ENCODE measurements at regions not wholly inside any gene's neighbourhood (a gene's known extent, or its start where the extent isn't known, plus 50 kb on each side); places are given as distances from the start of the nearest gene placed in this dataset.

- no TSS peak for BruUV-seq (replicated peaks)
- H3K4me1 ChIP-seq (ENCODE audit: insufficient read depth, low read length), result no peaks in the 10 kb centered on the region
- no peaks in the 10 kb centered on the region for H3K79me2 ChIP-seq (ENCODE audit: low read length)
- H3K4me2 ChIP-seq (ENCODE audit: low read length), result no peak overlapping the region
- no peaks in the 10 kb centered on the region for H3K9me3 ChIP-seq (ENCODE audit: low read length)
- no peak overlapping the region for H3K9ac ChIP-seq (ENCODE audit: low read length)
- POLR2A ChIA-PET (ENCODE audit: unreplicated experiment), result no interaction called here
- ATAC-seq, result no peak
- H2AFZ ChIP-seq (ENCODE audit: low read length), result no peak overlapping the region
- intact Hi-C loops (cut with micrococcal nuclease), result no loop called here
- H3F3A ChIP-seq (ENCODE audit: low read length, unreplicated experiment), result no peaks in the 10 kb centered on the region
- CTCF ChIA-PET, result no interaction called here
- no peak overlapping the region for H3K4me3 ChIP-seq (ENCODE audit: low read length)
- H4K20me1 ChIP-seq (ENCODE audit: low read length), result no peaks in the 10 kb centered on the region
- H3K36me3 ChIP-seq (ENCODE audit: low read depth, low read length), result no peaks in the 10 kb centered on the region
- no peak for DNase-seq
- TF ChIP-seq, protein P1, sequence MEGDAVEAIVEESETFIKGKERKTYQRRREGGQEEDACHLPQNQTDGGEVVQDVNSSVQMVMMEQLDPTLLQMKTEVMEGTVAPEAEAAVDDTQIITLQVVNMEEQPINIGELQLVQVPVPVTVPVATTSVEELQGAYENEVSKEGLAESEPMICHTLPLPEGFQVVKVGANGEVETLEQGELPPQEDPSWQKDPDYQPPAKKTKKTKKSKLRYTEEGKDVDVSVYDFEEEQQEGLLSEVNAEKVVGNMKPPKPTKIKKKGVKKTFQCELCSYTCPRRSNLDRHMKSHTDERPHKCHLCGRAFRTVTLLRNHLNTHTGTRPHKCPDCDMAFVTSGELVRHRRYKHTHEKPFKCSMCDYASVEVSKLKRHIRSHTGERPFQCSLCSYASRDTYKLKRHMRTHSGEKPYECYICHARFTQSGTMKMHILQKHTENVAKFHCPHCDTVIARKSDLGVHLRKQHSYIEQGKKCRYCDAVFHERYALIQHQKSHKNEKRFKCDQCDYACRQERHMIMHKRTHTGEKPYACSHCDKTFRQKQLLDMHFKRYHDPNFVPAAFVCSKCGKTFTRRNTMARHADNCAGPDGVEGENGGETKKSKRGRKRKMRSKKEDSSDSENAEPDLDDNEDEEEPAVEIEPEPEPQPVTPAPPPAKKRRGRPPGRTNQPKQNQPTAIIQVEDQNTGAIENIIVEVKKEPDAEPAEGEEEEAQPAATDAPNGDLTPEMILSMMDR (conservative IDR thresholded peaks at IDR 0.05; ENCODE audit: low read depth, low read length), result no peak
- TF ChIP-seq EZH2 (IDR thresholded peaks at IDR 0.05; ENCODE audit: low read length, unreplicated experiment) (no peak), EZH2phosphoT487 (IDR thresholded peaks at IDR 0.05; ENCODE audit: borderline replicate concordance, low read length) (no peak)
- no peaks in the 10 kb centered on the region for H3K9me2 ChIP-seq (replicated peaks; ENCODE audit: low read length)
- H3K27ac ChIP-seq (ENCODE audit: low read length), result no peak overlapping the region
- peaks cover 55% of the 10 kb centered on the region for H3K27me3 ChIP-seq (ENCODE audit: low read length)
These were observed 495.0 kb downstream of the BRD1 start for GRCh38 chr22:49332691-49333090.

GRCh38 chr22:49331878-49332277, 495.8 kb downstream of the BRD1 start:
- H3K4me2 ChIP-seq (ENCODE audit: low read length), result no peak overlapping the region
- intact Hi-C loops (cut with micrococcal nuclease), result no loop called here
- ChIA-PET CTCF (no interaction called here), POLR2A (ENCODE audit: unreplicated experiment) (no interaction called here)
- no peak overlapping the region for H3K9ac ChIP-seq (ENCODE audit: low read length)
- H3K27ac ChIP-seq (ENCODE audit: low read length), result no peak overlapping the region
- no peaks in the 10 kb centered on the region for H3K36me3 ChIP-seq (ENCODE audit: low read depth, low read length)
- H4K20me1 ChIP-seq (ENCODE audit: low read length), result no peaks in the 10 kb centered on the region
- H3K4me1 ChIP-seq (ENCODE audit: insufficient read depth, low read length), result no peaks in the 10 kb centered on the region
- peaks cover 54% of the 10 kb centered on the region for H3K27me3 ChIP-seq (ENCODE audit: low read length)
- TF ChIP-seq, protein P1 (conservative IDR thresholded peaks at IDR 0.05; ENCODE audit: low read depth, low read length), result no peak
- TF ChIP-seq EZH2phosphoT487 (IDR thresholded peaks at IDR 0.05; ENCODE audit: borderline replicate concordance, low read length), result no peak
- TF ChIP-seq EZH2 (IDR thresholded peaks at IDR 0.05; ENCODE audit: low read length, unreplicated experiment), result no peak
- no peak overlapping the region for H3K4me3 ChIP-seq (ENCODE audit: low read length)
- H3K9me2 ChIP-seq (replicated peaks; ENCODE audit: low read length), result no peaks in the 10 kb centered on the region
- DNase-seq, result no peak
- no peaks in the 10 kb centered on the region for H3F3A ChIP-seq (ENCODE audit: low read length, unreplicated experiment)
- no peaks in the 10 kb centered on the region for H3K79me2 ChIP-seq (ENCODE audit: low read length)
- no peak for ATAC-seq
- H2AFZ ChIP-seq (ENCODE audit: low read length), result no peak overlapping the region
- H3K9me3 ChIP-seq (ENCODE audit: low read length), result no peaks in the 10 kb centered on the region
- no TSS peak for BruUV-seq (replicated peaks)

GRCh38 chr22:49331223-49331815, 496.4 kb downstream of the BRD1 start:
- H3K4me1 ChIP-seq (ENCODE audit: insufficient read depth, low read length), result no peaks in the 10 kb centered on the region
- intact Hi-C loops (cut with micrococcal nuclease), result no loop called here
- no peak overlapping the region for H3K9ac ChIP-seq (ENCODE audit: low read length)
- H3K36me3 ChIP-seq (ENCODE audit: low read depth, low read length), result no peaks in the 10 kb centered on the region
- peaks cover 53% of the 10 kb centered on the region for H3K27me3 ChIP-seq (ENCODE audit: low read length)
- ATAC-seq (no peak), DNase-seq (no peak)
- H3K27ac ChIP-seq (ENCODE audit: low read length), result no peak overlapping the region
- no peaks in the 10 kb centered on the region for H4K20me1 ChIP-seq (ENCODE audit: low read length)
- ChIA-PET POLR2A (ENCODE audit: unreplicated experiment) (no interaction called here), CTCF (no interaction called here)
- TF ChIP-seq EZH2phosphoT487 (IDR thresholded peaks at IDR 0.05; ENCODE audit: borderline replicate concordance, low read length), result no peak
- TF ChIP-seq, protein P1 (conservative IDR thresholded peaks at IDR 0.05; ENCODE audit: low read depth, low read length), result no peak
- no peak for TF ChIP-seq EZH2 (IDR thresholded peaks at IDR 0.05; ENCODE audit: low read length, unreplicated experiment)
- no peak overlapping the region for H3K4me2 ChIP-seq (ENCODE audit: low read length)
- BruUV-seq (replicated peaks), result no TSS peak
- H2AFZ ChIP-seq (ENCODE audit: low read length), result no peak overlapping the region
- no peaks in the 10 kb centered on the region for H3K79me2 ChIP-seq (ENCODE audit: low read length)
- H3K4me3 ChIP-seq (ENCODE audit: low read length), result no peak overlapping the region
- H3F3A ChIP-seq (ENCODE audit: low read length, unreplicated experiment), result no peaks in the 10 kb centered on the region
- no peaks in the 10 kb centered on the region for H3K9me2 ChIP-seq (replicated peaks; ENCODE audit: low read length)
- H3K9me3 ChIP-seq (ENCODE audit: low read length), result no peaks in the 10 kb centered on the region

All from PC-3 (cell line).